ENCODE measurements at regions not wholly inside any gene's neighbourhood (a gene's known extent, or its start where the extent isn't known, plus 50 kb on each side); places are given as distances from the start of the nearest gene placed in this dataset.

DNA sequence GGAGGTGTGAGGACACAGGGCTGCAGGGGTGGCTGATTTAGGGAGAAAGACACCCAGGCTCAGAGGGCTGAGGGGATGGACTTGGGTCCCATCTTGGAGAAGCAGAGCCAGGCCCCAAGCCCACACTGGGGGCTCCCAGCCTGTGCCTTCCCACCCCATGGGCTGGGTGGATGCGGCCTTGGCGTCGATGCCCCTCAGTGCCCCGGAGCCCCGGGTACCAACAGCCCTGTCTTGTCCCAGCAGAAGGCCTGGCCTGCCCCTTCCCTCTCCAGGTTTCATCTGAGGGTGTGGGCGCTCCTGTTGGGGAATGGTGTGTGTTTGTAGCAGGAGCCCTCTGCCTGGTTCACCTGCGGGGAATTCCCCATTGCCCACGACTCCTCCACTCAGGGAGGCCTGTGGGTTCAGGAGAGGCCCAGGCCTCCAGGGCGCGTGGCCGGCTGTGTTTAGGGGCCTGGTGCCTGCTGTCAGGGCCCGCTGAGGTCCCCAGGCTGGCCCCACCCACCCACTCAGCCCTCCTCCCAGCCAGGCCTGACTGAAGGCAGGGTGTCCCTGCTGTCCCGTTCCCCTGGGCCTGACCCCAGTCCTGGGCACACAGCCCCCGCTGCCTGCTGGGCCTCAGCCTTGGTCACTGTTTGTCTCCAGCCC lies 51.1 kb upstream of the BEGAIN start:
- H3F3A ChIP-seq (ENCODE audit: insufficient read depth, low read length) = no peaks in the 10 kb centered on the region
- H3K27ac ChIP-seq (ENCODE audit: low read depth, low read length, poor library complexity, severe bottlenecking) = no peak overlapping the region

DNA sequence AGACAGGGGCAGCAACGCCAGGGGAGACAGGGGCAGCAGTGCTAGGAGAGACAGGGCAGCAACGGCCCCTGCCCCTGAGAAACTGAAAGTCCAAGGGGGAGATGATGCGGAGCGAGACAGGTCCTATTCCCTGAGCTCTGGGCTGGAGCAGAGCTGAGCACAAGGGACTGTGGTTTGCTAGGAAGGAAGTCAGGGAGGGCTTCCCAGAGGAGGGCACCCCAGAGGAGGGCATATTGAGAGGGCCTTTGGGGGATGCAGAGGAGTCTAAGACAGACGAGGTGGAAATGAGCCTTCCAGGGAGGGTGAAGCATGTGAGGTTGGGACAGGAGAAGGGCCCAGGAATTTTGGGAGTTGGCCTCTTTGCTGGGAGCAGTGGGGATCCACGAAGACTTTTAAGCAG lies 52.1 kb upstream of the BEGAIN start:
- Histone ChIP-seq H3K27me3 (ENCODE audit: insufficient read depth, low read length) (peaks cover 6% of the 10 kb centered on the region; the same call in 1 of the 2 replicates), H3K36me3 (ENCODE audit: insufficient read depth, low read length) (no peaks in the 10 kb centered on the region), H3K4me3 (ENCODE audit: low read depth, low read length, poor library complexity, severe bottlenecking) (no peak overlapping the region), H4K20me1 (ENCODE audit: insufficient read depth, low read length) (no peaks in the 10 kb centered on the region), H3K9ac (ENCODE audit: low read length) (no peak overlapping the region), H3F3A (ENCODE audit: insufficient read depth, low read length) (no peaks in the 10 kb centered on the region), H3K9me2 (ENCODE audit: low read depth, low read length) (no peaks in the 10 kb centered on the region), H3K4me2 (ENCODE audit: low read length) (no peak overlapping the region), H3K79me2 (ENCODE audit: insufficient read depth, low read length) (no peaks in the 10 kb centered on the region), H3K27ac (ENCODE audit: low read depth, low read length, poor library complexity, severe bottlenecking) (no peak overlapping the region), H3K4me1 (ENCODE audit: insufficient read depth, low read length, severe bottlenecking) (no peaks in the 10 kb centered on the region), H2AFZ (ENCODE audit: low read length) (no peak overlapping the region), H3K9me3 (ENCODE audit: low read length) (no peaks in the 10 kb centered on the region)
- no peak for TF ChIP-seq EZH2 (IDR thresholded peaks at IDR 0.05; ENCODE audit: borderline replicate concordance, low read length)
- TF ChIP-seq, protein P1, sequence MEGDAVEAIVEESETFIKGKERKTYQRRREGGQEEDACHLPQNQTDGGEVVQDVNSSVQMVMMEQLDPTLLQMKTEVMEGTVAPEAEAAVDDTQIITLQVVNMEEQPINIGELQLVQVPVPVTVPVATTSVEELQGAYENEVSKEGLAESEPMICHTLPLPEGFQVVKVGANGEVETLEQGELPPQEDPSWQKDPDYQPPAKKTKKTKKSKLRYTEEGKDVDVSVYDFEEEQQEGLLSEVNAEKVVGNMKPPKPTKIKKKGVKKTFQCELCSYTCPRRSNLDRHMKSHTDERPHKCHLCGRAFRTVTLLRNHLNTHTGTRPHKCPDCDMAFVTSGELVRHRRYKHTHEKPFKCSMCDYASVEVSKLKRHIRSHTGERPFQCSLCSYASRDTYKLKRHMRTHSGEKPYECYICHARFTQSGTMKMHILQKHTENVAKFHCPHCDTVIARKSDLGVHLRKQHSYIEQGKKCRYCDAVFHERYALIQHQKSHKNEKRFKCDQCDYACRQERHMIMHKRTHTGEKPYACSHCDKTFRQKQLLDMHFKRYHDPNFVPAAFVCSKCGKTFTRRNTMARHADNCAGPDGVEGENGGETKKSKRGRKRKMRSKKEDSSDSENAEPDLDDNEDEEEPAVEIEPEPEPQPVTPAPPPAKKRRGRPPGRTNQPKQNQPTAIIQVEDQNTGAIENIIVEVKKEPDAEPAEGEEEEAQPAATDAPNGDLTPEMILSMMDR (IDR thresholded peaks at IDR 0.05; ENCODE audit: low read length) = no peak

More for the DNA sequence above, 51.1 kb upstream of the BEGAIN start:
- H4K20me1 ChIP-seq (ENCODE audit: insufficient read depth, low read length) = no peaks in the 10 kb centered on the region
- H3K4me3 ChIP-seq (ENCODE audit: low read depth, low read length, poor library complexity, severe bottlenecking) = no peak overlapping the region
- H3K9me2 ChIP-seq (ENCODE audit: low read depth, low read length) = no peaks in the 10 kb centered on the region
- H3K4me1 ChIP-seq (ENCODE audit: insufficient read depth, low read length, severe bottlenecking) = no peaks in the 10 kb centered on the region
- H2AFZ ChIP-seq (ENCODE audit: low read length) = no peak overlapping the region
- H3K36me3 ChIP-seq (ENCODE audit: insufficient read depth, low read length) = no peaks in the 10 kb centered on the region
- H3K79me2 ChIP-seq (ENCODE audit: insufficient read depth, low read length) = no peaks in the 10 kb centered on the region
- H3K27me3 ChIP-seq (ENCODE audit: insufficient read depth, low read length) = peaks cover 10% of the 10 kb centered on the region; the same call in 1 of the 2 replicates
- no peak for TF ChIP-seq EZH2 (IDR thresholded peaks at IDR 0.05; ENCODE audit: borderline replicate concordance, low read length)
- TF ChIP-seq, protein P1 (IDR thresholded peaks at IDR 0.05; ENCODE audit: low read length) = no peak
- H3K9me3 ChIP-seq (ENCODE audit: low read length) = no peaks in the 10 kb centered on the region
- H3K4me2 ChIP-seq (ENCODE audit: low read length) = no peak overlapping the region
- no peak overlapping the region for H3K9ac ChIP-seq (ENCODE audit: low read length)

DNA sequence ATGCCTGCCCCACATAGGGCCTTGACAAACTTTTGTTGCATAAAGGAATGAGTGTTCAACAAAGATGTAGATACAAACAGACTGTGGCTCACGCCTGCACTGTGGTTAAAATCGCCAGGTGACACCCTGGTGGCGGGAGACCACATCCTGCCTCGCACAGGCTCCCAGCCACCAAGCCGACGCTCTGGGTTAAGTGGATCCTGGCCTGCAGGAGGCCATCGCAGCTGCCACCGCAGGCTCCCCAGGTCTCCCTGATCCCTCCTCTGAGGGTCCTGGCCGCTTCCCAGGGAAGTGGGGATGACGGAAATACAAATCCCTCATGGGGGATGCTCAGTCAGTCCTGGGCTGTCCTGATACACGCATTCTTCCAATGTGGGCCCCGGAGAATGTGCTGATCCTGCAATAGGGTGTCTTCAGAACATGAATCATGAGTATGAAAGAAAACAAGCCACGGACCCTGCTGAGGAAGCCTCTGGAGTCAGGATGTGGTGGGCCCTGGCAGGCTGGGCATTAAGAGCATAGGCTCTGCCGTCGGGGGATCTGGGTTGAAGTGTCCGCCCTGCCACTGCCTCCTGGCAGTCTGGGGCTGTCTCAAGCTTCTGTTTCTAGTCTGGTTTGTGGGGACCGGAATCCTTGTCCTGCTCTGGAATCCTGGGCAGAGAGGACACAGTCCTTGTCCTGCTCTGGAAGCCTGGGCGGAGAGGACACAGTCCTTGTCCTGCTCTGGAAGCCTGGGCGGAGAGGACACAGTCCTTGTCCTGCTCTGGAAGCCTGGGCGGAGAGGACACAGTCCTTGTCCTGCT lies 53.5 kb upstream of the BEGAIN start:
- Histone ChIP-seq H3K9ac (ENCODE audit: low read length) (no peak overlapping the region), H3K27me3 (ENCODE audit: insufficient read depth, low read length) (peaks cover 6% of the 10 kb centered on the region; the same call in 1 of the 2 replicates), H3K4me2 (ENCODE audit: low read length) (no peak overlapping the region), H3K9me2 (ENCODE audit: low read depth, low read length) (no peaks in the 10 kb centered on the region), H3F3A (ENCODE audit: insufficient read depth, low read length) (no peaks in the 10 kb centered on the region), H2AFZ (ENCODE audit: low read length) (no peak overlapping the region), H3K79me2 (ENCODE audit: insufficient read depth, low read length) (no peaks in the 10 kb centered on the region), H3K27ac (ENCODE audit: low read depth, low read length, poor library complexity, severe bottlenecking) (no peak overlapping the region), H3K9me3 (ENCODE audit: low read length) (no peaks in the 10 kb centered on the region), H3K4me3 (ENCODE audit: low read depth, low read length, poor library complexity, severe bottlenecking) (no peak overlapping the region), H3K36me3 (ENCODE audit: insufficient read depth, low read length) (no peaks in the 10 kb centered on the region), H3K4me1 (ENCODE audit: insufficient read depth, low read length, severe bottlenecking) (no peaks in the 10 kb centered on the region), H4K20me1 (ENCODE audit: insufficient read depth, low read length) (no peaks in the 10 kb centered on the region)
- TF ChIP-seq, protein P1 (IDR thresholded peaks at IDR 0.05; ENCODE audit: low read length) = no peak
- TF ChIP-seq EZH2 (IDR thresholded peaks at IDR 0.05; ENCODE audit: borderline replicate concordance, low read length) = no peak
